PFSK-1 (cell line): ENCODE measurements at regions not wholly inside any gene's neighbourhood (a gene's known extent, or its start where the extent isn't known, plus 50 kb on each side); places are given as distances from the start of the nearest gene placed in this dataset.

Source experiments
- FOXP2 ChIP-seq: optimal IDR thresholded peaks from 2 replicates; pipeline ENCODE3; 2011; ENCODE audit warnings: borderline replicate concordance, control low read depth, inconsistent platforms; ENCODE audit not compliant: insufficient read depth; ENCODE audit errors: extremely low read length, extremely low read depth
- POLR2AphosphoS5 ChIP-seq: IDR thresholded peaks from 2 replicates; pipeline ENCODE4 v1.6.1; 2012; ENCODE audit warnings: low read depth, mild to moderate bottlenecking, control low read depth, low read length, moderate library complexity
- REST ChIP-seq, 2 experiments: IDR thresholded peaks; 2 replicates each; pipeline versions ENCODE4 v1.6.1 to v1.8.0; 2011 to 2012; ENCODE audit warnings: low read depth in 2 of 2, low read length in 2 of 2, control low read depth in 1 of 2, inconsistent platforms in 1 of 2, mild to moderate bottlenecking in 1 of 2, moderate library complexity in 1 of 2; ENCODE audit not compliant: insufficient read depth in 1 of 2
- SIN3A ChIP-seq: IDR thresholded peaks from 2 replicates; pipeline ENCODE4 v1.6.1; 2012; ENCODE audit warnings: mild to moderate bottlenecking, low read length, moderate library complexity, borderline replicate concordance; ENCODE audit not compliant: insufficient read depth
- TAF1 ChIP-seq: IDR thresholded peaks from 2 replicates; pipeline ENCODE4 v1.6.1; 2012; ENCODE audit warnings: low read length, control low read depth, borderline replicate concordance; ENCODE audit not compliant: insufficient read depth

- TF ChIP-seq REST (IDR thresholded peaks at IDR 0.05; ENCODE audit: insufficient read depth in 1 of 2, low read depth in 2 of 2, low read length in 2 of 2) (no peak), FOXP2 (no peak), POLR2AphosphoS5 (no peak), TAF1 (no peak), SIN3A (no peak)
Measured at GRCh38 chr2:184174493-184175104, 423.7 kb upstream of the ZNF804A start.

- no peak for TF ChIP-seq REST (IDR thresholded peaks at IDR 0.05; ENCODE audit: insufficient read depth in 1 of 2, low read depth in 2 of 2, low read length in 2 of 2)
- TF ChIP-seq SIN3A, result no peak
- no peak for TF ChIP-seq FOXP2
- no peak for TF ChIP-seq POLR2AphosphoS5
- no peak for TF ChIP-seq TAF1
Measured at GRCh38 chr2:184178229-184178628, 420.1 kb upstream of the ZNF804A start.

GRCh38 chr2:184186436-184186835 lies 411.9 kb upstream of the ZNF804A start:
- TF ChIP-seq SIN3A (no peak), FOXP2 (no peak), TAF1 (no peak), REST (IDR thresholded peaks at IDR 0.05; ENCODE audit: insufficient read depth in 1 of 2, low read depth in 2 of 2, low read length in 2 of 2) (no peak), POLR2AphosphoS5 (no peak)

- TF ChIP-seq POLR2AphosphoS5 (no peak), TAF1 (no peak), FOXP2 (no peak), SIN3A (no peak), REST (IDR thresholded peaks at IDR 0.05; ENCODE audit: insufficient read depth in 1 of 2, low read depth in 2 of 2, low read length in 2 of 2) (no peak)
Measured at GRCh38 chr2:184187421-184187971, 410.8 kb upstream of the ZNF804A start.

GRCh38 chr2:184190725-184191124 lies 407.6 kb upstream of the ZNF804A start:
- TF ChIP-seq FOXP2 (no peak), TAF1 (no peak), SIN3A (no peak), REST (IDR thresholded peaks at IDR 0.05; ENCODE audit: insufficient read depth in 1 of 2, low read depth in 2 of 2, low read length in 2 of 2) (no peak), POLR2AphosphoS5 (no peak)
